ENCODE measurements at regions not wholly inside any gene's neighbourhood (a gene's known extent, or its start where the extent isn't known, plus 50 kb on each side); places are given as distances from the start of the nearest gene placed in this dataset.

GRCh38 chr5:173750538-173751265, 134.3 kb upstream of the BOD1 start:
- no peak for TF ChIP-seq POLR2A (IDR thresholded peaks at IDR 0.05; ENCODE audit: low read depth, low read length)
- TF ChIP-seq CTCF (conservative IDR thresholded peaks at IDR 0.05; ENCODE audit: low read depth, low read length) = no peak
- TF ChIP-seq CEBPB (IDR thresholded peaks at IDR 0.05; ENCODE audit: low read depth, low read length) = no peak
- no peak for TF ChIP-seq USF2 (IDR thresholded peaks at IDR 0.05; ENCODE audit: low read depth, low read length)
- no peak for TF ChIP-seq MXI1 (IDR thresholded peaks at IDR 0.05; ENCODE audit: borderline replicate concordance, low read depth, low read length)
- TF ChIP-seq BHLHE40 (IDR thresholded peaks at IDR 0.05; ENCODE audit: low read depth, low read length) = no peak
